Myocyte (in vitro differentiated cells): ENCODE measurements at regions not wholly inside any gene's neighbourhood (a gene's known extent, or its start where the extent isn't known, plus 50 kb on each side); places are given as distances from the start of the nearest gene placed in this dataset.

Experiments
- DNase-seq: peaks from one replicate; pipeline ENCODE4 v3.0.0-alpha.2; 2012; ENCODE audit warnings: low read depth

GRCh38 chr22:49588739-49589138, 238.9 kb downstream of the BRD1 start:
- DNase-seq = no peak

DNA sequence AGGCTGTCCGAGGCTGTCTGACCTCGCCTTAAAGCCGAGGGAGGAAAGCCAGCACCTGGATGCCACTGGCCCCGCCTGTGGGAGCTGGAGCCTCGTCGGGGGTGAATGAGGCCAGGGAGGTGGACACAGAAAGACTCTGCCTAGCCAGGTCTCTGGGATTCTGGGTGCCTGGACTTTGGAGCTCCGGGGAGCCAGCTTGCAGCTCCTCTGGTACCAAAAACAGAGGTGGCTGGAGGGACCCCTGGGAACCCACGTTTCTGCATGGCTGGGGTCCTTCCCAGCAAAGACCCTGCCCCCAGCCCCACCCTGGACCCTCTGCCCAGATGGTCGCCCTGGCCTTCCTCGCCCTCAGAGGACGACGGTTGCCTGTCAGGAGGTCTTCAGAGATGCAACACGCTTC, 239.7 kb downstream of the BRD1 start:
- no peak for DNase-seq

GRCh38 chr22:49587421-49587820, 240.3 kb downstream of the BRD1 start:
- no peak for DNase-seq

DNA sequence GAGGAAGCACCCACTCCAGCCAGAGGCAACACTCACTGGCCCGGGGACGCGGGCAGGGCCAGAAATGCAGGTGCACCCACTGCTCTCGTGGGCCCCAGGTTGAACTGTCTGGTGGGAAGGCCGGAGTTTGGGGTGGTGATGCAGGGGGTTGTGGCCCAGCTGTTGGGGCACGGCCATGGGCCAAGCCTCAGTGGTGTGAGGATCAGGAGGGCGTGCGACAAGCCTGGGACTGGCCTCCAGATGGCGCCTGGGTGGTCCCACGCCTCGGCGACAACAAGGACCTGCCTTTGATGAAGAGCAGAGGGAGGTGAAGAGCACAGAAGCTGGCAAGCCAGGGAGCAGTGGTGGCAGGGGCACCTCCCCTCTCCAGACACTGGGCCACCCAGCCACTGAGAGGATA, 240.8 kb downstream of the BRD1 start:
- no peak for DNase-seq

DNA sequence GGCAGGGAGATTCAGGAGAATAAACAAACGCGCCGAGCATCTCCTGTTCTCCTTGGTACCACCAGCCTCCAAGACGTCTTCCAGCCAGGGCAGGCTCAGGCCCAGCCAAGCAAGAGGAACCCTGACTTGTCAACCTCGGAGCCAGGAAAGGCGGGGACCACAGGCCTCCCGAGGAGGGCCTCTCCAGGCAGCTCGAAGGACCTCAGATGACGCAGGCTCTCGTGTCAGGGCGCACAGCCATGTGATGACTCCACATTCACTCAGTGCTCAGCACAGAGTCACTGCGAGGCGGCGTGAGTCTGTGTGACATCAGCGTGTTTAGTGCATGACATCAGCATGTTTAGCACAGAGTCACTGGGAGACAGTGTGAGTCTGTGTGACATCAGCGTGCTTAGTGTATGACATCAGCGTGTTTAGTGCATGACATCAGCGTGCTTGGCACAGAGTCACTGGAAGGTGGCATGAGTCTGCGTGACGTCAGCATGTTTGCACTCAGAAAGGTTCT, 241.4 kb downstream of the BRD1 start:
- no peak for DNase-seq

DNA sequence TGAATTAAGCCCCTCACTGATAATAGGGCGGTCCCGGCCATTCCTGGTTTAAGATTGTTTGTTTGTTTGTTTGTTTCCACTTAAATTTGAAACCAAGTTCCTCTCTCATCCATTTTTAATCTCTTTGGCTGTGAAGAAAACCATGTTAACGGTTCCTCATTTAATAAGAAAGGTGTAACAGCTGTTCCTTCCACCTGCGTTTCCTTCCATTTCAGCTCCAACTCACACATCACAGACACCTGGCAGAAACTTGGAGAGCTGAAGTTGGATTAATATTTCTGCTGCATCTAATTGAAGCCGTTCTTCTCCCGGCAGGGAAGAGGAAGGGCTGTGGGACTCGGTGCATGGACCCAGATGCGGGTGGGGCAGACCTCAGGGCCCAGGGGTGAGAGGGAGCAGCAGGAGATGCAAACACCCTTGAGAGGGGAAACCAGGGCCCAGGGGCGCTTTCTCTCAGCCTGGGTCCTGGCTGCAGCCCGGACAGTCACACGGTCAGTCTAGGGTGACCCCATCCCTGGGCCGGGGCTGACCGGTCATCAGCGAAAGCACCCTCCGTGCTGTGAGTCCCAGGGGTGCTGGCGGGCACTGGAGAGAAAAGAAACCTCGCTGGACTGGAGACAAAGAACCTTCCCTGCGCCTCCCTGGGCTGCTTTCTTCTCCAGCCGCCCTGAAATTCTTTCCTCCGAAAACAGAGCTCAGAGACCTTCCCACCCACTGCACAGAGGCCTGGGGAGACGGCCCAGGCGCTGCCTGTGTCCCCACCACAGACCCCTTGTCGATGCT, 242.0 kb downstream of the BRD1 start:
- no peak for DNase-seq

GRCh38 chr22:49583886-49584505, 243.7 kb downstream of the BRD1 start:
- DNase-seq = no peak

GRCh38 chr22:49583341-49583740, 244.3 kb downstream of the BRD1 start:
- no peak for DNase-seq

DNA sequence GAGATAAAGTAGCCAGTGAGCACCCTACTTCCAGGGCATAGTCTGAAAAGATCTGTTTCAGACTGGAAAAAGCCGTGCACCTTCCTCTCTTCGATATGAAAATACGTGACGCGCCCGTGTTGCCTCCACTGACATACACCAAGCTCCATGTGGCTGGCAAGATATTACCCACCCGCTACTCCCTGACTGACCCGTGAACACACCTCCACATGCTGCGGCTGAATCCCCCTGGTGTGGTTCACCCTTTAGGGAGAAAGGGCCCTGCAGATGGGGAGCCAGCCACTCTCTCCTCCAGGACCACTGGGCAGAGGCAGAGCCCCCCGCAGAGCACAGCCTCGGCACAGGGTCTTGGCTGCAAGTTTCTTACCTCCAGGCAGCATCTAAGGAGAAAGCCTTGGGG, 245.0 kb downstream of the BRD1 start:
- DNase-seq = no peak

- no peak for DNase-seq
Measured at GRCh38 chr22:49582181-49582580, 245.5 kb downstream of the BRD1 start.

- DNase-seq = no peak
Measured at GRCh38 chr22:49580024-49580423, 247.6 kb downstream of the BRD1 start.

DNA sequence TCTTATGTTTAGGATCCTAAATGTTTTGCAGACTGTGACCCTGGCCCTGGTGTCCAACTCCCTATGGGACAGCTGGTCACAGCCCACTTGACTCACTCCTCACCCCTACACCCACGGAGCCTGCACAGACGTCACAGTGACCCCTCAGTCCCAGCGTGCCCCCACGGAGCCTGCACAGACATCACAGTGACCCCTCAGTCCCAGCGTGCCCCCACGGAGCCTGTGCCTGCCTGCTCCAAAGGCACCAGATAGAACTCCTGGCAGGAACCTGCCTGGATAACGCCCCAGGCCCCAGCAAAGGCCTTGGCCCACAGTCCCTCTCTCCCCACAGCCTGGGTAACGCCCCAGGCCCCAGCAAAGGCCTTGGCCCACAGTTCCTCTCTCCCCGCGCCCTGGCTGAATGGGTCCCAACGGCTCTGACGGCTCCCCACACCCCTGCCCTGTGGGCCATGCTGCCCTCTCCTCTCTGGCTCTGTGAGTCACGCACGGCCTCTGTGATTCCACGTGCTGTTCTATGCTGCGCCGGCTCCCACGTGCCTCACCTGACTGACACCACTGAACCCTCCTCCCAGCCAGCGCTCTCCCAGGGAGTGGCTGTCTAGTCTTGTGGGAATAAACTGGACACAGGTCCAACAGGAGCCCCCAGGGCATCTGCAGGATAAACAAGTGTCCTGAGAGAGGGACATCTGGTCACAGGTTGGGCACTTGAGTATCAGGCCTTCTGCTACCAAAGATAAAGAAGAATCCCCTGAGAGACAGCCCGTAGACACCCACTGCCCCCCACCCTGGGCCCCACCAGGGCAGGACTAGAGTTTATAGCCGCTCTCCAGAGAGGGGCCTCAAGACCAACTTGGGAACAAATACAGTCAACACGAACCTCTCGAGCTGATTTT, 250.3 kb downstream of the BRD1 start:
- DNase-seq = no peak

DNA sequence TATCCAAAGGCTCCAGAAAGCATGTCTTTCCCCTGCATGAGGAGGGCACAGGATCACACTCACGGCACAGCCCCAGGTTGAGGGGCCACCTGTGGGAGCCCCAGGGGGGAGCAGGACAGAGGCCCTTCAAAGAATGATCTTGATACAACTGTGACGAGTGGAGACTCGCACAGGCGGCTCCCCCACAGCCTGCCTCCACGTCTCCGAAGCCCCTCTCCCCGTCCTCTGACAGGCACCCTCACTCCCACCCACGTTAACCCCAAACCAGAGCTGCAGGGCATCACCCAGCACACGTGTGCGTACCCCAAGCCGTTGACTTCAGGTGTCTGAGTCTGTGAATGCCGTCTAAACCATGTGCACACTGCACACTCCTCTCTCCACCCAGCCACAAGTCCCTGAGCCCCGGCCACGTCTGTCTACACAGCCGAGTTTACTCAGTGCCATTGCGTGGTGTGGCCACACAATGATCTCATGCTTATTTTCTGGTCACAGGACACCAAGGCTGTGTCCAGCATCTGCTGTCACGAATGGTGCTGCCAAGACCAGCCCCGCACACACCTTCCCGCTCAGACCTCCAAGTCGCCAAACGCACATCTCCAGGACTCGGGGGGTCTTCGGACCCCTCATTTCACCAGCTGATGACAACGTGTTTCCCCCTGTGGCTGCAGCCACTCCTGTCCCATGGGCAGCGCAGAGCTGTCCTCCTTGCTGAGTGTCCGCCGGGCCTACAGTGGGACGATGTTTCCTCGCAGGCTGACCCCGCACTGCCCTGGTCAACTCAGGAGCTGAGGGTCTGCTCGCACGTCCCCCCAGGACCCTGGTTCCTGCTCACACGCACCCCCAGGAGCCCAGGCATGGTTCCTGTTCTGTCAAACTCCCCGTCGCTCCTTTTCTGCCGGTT, 251.2 kb downstream of the BRD1 start:
- DNase-seq = no peak

DNA sequence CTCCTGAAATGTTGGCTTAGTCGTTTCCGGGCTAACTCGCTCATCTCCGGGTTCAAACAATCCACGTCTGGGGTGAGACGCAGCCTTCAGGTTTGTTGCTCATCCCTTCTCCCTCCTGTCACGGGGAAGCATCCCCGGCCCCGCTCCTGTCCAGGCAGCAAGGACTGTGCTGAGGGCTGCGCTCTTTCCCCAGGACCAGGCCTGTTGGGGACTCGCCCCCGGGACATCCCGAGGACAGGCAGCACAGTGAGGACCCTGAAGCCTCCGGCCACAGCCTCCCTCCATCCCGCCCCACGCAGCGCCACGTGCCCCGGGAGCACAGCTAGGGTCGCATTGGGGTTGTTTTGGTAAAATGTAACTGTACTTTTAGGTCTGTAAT, 252.0 kb downstream of the BRD1 start:
- no peak for DNase-seq

DNA sequence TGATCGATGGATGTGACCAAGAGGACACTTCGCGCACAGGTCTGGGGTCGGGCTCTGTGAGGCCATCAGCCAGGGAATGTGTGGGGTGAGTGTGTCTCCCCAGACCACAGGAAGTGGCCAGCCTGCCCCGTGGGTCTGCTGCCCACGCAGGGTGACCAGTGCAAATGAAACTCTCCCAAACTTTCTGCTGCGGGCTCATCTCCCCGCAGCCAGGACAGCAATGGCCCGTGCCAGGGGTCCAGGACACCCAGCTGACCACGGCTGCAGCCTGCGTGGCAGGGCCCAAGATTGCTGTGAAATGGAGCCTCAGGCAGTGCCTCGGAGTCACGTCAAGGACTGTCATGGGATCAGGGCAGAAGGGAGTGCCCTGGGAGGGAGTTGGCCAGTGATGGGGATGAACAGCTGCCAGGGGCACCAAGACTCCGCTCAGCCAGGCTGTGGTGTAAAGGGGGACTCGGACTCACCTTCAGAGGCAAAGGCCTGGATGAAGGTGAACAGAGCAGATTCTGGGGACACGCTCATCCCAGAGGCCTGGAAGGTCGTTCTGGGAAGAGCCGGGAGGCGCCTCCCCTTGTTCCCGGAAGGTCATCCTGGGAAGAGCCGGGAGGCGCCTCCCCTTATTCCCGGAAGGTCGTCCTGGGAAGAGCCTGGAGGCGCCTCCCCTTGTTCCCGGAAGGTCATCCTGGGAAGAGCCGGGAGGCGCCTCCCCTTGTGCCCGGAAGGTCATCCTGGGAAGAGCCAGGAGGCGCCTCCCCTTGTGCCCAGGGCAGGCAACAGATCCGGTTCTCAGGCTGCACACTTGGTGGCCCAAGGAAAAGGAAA, 252.6 kb downstream of the BRD1 start:
- no peak for DNase-seq

DNA sequence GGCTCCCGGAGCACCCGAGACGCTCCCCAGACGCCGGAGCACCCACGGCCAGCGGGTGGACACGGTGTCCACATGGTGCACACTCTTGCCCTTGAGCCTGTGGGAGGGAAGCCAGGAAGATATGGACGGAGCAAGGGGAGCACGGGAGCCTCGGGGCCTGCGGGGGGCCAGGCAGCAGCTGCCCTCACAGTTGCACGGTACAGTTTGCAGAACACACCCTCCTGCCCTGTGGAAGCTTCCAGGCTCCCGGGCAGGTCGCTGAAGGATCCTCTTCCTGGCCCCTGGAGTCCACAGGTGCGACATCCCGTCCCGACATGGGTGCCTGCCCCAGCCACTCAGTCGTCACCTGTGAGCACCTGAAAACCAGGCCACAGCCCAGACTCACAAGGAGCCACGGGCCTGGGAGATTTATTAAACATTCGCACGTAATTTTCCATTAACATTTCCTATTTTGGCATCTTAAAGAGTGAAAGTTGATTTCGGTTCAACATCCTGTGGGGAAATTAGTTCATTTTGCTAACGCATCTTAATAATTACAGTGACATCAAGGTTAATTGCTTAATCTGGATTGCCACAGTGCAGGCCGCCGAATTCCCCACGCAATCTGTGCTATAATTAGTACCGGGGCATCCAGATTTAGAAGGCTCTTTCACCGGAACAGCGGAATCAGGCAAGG, 253.3 kb downstream of the BRD1 start:
- no peak for DNase-seq

GRCh38 chr22:49573109-49573765, 254.4 kb downstream of the BRD1 start:
- DNase-seq = no peak

- no peak for DNase-seq
Measured at GRCh38 chr22:49571326-49571725, 256.3 kb downstream of the BRD1 start.
